CD4-positive, alpha-beta T cell treated with Interleukin-6 at 100 ng/mL for 8 hours (primary cell): ENCODE measurements at regions not wholly inside any gene's neighbourhood (a gene's known extent, or its start where the extent isn't known, plus 50 kb on each side); places are given as distances from the start of the nearest gene placed in this dataset.

Experiments
- DNase-seq: peaks from one replicate; pipeline ENCODE4 v3.0.0-alpha.2; 2020; ENCODE audit warnings: mixed read lengths, low spot score

DNA sequence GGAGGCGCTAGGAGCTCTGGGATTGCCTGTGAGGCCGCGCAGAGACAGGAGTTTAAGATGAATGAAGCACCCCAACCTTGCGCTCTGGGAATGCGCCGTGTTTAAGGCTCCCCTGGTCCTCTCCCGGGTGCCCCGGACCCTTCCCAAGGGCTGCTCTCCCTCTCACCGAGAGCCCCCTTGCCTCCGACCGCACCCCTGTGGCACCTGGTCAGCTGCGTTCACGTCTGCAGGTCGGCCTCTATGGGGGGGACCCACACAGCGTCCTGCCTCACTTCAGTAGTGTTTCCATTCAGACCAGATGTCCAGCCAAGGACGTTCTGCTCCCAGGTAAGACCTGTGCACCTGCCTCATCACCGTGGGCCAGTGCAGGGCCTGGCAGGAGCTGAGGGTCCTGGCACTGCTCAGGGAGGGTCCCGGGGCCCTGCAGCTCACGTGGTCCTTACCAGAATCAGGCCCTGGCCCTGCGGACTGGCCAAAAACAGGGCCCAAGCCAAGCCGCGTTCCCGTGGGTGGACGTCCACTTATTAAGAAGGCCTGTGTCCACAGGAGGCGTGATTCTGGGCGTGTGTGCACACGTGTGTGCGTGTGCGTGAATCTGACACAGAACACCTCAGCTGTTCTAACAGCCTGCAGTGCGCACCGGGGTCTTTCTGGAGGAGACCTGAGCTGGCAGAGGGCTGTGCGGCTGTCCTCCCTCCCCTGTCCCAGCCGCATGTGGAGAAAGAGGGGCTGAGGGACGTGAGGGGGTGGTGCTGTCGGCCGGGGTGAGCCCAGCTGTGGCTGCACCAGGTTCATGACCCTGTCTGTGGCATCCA, 79.9 kb upstream of the BHLHE23 start:
- no peak for DNase-seq

DNA sequence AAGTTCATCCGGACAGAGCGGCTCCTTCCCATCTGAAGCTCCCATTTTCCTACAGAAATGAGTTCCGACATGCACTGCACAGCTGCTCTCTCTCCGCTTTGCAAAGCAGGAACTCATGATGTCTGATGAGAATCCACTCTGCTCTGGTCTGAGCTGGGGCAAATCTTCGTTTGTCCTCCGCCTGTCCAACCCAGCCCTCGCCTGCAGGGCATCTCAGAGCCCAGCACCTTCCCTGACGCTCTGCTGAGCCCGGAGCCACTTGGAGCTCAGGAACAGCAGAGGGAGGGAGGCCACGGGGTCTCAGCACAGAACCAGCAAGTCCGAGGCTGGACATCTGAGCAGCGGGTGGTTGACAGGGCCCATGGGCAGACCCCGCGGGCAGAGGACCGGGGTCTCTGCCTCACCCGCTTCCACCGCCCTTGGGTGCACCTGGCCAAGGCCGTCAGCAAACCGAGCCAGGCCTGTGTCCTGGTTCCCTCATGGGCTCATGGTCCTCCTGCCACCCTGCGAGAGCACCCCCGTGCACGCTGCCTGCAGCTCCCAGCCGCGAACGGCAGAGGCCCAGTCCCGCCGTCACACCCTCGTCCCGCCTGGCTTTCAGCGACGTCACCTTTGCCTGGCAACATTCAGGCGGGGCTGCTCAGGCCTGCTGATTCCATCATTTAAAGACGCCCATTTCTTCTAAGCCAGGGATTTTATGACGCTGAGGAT, 78.5 kb upstream of the BHLHE23 start:
- no peak for DNase-seq

DNA sequence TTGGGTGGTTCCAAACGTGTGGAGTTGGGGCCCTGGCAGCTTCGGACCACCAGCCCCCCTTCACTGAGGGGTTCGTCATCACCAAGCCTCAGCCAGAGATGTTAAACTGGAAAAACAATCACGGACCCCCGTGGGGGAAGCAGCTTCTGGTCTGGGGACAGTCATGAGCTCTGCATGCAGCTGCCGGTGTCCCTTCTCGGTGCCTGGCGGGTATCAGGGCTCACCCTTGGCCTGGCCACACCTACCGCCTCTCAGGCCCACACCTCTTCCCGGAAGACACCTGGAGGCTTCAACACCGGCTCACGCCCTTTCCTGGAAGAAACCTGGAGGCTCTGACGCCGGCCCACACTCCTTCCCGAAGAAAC, 77.8 kb upstream of the BHLHE23 start:
- no peak for DNase-seq

DNA sequence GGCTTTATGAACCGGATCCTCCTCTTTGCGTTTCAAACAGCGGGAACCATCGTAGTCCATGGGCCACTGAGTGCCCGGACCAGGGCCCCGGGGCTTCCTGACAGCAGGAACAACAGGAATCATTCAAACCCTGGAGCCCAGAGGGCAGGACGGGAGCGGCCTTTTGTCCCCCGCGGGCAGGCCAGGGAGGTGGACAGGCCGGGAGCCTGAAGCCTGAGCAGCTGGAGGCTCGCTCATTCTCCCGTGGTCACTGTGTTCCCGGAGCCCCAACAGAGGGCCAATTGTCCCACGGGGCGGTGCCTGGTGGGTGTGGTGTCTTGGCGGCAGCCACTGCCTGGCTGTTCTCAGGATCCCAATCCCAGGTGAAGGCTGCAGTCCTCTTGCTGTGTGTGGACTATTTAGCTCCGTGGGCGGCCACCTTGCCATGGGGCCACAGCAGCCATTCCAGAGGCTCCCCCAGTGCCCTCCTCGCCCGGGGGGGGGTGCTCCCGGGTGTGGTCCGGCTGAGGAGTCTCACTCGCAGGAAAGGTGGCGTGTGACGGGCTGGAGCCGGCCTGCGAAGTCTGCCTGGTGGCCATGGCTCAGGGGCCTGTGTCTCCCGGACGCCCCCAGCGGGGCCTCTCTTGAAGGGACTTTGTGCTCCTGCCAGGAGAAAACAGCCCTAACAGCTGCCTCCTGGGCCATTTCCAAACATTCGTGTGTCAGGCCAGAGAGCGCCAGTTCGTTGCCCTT, 77.2 kb upstream of the BHLHE23 start:
- DNase-seq = no peak

DNA sequence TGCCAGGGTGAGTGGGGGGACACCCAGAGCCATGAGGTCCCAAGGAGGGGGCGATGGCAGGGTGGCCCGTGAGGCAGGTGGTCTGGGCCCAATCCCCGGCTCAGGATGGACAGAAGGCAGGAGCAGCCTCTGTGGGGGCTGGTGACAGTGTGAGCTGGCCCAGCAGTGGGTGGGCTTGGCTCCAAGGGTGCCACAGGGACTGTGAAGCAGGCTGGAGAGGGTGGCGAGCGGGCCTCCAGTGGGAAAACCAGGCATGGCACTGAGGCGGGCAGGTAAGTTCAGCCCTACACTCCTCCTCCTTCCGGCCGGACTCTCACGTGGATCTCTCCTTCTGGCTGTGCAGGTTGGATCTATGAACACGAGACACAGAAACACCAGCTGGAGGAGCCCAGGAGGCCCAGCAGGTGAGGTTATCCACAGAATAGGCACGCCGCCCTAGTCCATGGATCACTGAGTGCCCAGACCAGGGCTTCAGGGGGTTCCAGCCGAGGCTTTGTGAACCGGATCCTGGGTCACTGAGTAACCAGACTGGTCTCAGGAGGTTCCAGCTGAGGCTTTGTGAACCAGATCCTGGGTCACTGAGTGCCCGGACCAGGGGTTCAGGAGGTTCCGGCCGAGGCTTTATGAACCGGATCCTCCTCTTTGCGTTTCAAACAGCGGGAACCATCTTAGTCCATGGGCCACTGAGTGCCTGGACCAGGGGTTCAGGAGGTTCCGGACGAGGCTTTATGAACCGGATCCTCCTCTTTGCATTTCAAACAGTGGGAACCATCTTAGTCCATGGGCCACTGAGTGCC, 76.4 kb upstream of the BHLHE23 start:
- no peak for DNase-seq

DNA sequence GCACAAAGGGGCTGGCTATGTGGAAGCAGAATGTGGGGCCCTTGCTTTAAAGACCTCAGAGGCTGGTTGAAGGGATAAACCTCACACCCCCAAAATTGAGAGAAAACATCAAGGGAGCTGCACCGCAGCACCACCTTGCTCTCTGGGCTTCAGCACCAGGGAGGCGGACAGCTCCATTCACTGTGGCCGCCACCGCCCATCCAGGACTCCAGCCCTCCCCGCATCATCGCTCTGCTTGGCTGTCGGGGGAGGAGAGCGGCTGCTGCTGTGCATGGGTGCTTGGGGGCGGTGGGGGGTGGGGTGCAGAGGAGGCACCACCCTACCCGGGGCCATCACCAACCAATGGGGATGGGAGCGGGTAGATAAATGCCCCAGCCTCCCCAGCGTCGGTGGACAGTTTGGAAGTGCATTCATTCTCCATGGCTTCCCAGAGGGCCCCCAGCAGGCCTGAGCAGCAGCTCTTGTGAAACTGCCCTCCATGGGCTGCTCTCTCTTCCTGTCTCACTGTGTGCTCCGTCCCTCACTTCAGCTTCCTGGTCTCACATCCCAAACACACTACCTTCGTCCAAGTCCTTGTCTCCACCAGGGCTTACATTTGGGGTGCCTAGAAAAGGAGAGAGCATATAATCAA, 75.7 kb upstream of the BHLHE23 start:
- DNase-seq = no peak

DNA sequence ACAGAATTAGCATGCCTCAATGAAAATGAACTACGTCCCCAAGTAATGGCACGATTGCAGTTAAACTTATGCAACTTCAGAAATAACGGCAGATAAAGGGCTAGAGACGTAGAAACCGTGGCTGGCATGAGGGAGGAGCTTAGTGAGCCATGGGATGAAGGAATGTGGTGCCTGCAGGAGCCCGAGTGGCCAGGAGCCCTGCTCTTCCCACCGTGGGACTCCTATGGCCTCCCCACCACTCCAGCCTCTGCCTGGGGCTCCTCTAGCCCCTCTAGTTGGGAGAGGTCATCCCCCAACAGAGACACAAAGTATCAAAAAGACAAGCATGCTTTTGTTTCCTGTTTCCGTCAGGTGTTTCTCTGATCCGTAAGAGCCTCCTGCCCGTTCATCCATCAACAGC, 75.1 kb upstream of the BHLHE23 start:
- no peak for DNase-seq

DNA sequence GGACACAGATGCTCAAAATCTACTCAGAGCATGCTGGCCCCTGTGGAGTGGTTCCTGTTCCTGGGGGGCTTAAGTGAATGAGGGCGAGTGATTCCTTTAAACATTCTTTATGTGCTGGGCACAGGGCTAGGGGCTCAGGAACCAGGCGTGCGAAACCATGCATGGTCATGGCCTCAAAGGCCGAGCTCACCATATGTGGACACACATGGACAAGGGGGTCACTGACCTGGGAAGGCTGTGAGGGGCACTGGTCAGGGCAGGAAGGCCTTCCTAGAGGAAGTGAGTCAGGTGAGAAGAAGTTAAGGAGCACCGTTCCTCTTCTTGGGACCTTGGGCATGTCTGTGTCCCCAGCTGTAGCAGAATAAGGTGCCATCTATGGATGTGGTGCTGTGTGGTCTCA, 74.6 kb upstream of the BHLHE23 start:
- no peak for DNase-seq

DNA sequence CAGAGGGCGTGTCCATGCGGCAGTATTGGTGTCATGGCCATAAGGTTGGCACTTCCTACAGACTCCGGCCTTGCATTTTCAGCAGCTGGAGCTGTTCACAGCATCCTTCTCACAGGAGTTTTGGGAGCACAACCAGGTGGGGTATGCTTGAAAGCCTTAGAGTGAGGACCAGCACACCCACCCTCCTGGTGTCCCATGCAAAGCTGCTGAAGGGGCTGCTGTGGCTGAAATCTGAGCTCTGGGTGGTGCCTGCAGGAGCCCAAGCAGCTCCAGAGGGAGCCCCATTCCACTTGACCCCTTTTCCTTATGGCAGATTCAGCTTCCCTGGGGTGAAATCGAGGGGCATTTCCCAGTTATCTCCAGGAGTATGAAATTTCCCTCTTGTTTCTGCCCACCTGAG, 74.0 kb upstream of the BHLHE23 start:
- no peak for DNase-seq

DNA sequence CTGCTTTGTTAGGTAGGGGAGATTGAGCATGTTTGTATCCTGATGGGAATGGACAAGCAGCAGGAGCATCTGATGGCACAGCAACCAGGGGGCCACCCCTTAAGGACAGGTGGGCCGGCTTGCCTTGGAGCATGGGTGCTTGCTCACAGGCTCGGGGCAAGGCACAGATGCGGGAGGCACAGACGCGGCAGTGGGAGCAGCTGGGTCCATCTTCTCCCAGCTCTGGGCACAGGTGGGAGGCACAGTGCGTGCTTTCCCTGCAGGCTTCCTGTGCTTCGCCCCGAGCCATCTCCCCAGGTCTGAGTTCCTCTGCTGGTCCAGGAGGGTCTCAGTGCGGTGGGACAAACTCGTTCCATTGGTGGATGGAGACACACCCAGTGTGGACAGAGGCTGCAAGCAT, 73.6 kb upstream of the BHLHE23 start:
- DNase-seq = no peak

DNA sequence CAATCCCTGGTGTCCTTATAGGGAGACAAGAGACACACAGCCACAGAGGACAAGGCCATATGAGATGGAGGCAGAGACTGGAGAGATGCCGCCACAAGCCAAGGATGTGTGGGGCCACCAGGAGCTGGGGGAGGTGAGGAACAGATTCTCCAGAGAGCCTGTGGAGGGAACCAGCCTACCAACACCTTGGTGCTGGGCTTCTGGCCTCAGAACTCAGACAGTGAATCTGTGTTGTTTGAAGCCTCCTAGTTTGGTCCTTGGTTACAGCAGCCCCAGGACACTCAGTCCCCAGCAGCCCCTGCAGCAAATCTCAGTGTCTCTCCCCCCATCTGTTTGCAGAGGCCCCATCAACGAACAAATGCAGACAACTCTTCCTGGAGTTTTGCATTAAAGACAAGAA, 73.2 kb upstream of the BHLHE23 start:
- DNase-seq = no peak

DNA sequence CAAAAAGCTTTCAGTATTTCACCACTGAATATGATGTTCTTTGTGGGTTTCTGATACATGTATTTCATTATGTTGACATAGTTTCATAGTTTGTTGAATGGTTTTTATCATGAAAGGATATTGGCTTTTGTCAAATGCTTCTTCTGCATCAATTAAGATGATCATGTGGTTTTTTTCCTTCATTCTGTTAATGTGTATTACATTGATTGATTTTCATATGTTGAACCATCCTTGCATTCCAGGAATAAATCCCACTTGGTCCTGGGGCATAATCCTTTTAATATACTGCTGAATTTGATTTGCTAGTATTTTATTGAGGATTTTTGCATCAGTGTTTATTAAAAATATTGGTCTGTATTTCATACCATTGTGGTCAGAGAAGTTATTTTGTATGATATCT, 70.9 kb upstream of the BHLHE23 start:
- DNase-seq = no peak

DNA sequence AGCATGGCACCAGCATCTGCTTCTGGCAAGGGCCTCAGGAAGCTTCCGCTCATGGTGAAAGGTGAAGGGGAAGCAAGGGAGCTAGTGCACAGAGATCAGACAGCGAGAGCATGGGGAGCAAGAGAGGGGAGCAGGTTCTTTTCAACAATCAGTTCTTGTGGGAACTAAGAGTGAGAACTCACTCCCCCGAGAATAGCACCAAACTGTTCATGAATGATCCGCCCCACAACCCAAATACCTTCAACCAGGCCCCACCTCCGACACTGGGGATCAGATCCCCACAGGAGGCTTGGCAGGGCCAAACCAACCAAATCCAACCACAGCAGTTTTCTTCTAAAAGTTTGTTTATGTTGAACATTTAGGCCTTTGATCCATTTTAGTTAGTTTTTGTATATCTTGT, 69.7 kb upstream of the BHLHE23 start:
- DNase-seq = no peak

DNA sequence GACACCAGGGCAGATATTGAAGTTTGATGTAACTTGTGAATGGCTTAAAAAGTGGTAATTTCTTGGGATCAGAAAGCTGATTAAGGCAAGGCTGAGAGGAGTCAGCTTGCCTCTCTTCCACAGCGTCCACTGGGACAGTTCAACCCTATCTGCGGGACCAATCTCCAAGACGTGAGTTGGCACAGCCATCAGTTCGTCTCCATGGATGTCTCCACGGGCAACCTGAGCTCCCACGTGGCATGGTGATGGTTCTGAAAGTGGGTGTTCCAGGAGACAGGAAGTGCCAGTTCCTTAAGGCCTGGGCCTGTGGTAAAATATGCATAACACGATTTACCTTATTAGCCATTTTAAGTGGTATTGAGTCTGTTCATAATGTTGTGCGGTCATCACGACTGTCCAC, 67.9 kb upstream of the BHLHE23 start:
- no peak for DNase-seq

DNA sequence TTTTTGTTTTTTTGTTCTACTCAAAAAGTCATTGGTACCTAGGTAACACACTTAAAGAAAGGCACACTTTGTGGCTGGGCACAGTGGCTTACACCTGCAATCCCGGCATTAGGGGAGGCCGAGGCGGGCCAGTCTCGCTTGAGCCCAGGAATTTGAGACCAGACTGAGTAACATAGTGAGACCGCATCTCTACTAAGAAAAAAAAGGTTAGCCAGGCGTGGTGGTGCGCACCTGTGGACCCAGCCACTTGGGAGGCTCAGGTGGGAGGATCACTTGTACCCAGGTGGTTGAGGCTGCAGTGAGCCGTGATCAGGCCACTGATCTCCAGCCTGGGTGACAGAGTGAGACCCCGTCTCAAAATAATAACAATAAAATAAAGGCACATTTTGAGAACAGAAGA, 67.4 kb upstream of the BHLHE23 start:
- DNase-seq = no peak

DNA sequence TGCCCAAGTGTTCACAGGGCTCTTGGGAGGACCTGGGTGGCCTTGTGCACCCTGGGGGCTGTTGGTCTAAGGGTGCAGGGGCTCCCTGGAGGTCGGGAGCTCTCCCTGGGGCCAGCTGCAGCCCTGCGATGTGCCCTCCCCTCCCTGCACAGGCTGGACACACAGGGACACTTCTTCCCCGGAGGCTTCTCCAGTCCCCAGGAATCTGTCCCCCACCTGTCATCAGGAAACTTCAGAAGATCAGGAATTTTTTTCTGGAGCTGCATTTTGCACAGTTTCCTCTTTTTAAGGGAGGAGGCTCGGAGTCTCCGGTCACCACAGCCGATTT, 66.9 kb upstream of the BHLHE23 start:
- no peak for DNase-seq

DNA sequence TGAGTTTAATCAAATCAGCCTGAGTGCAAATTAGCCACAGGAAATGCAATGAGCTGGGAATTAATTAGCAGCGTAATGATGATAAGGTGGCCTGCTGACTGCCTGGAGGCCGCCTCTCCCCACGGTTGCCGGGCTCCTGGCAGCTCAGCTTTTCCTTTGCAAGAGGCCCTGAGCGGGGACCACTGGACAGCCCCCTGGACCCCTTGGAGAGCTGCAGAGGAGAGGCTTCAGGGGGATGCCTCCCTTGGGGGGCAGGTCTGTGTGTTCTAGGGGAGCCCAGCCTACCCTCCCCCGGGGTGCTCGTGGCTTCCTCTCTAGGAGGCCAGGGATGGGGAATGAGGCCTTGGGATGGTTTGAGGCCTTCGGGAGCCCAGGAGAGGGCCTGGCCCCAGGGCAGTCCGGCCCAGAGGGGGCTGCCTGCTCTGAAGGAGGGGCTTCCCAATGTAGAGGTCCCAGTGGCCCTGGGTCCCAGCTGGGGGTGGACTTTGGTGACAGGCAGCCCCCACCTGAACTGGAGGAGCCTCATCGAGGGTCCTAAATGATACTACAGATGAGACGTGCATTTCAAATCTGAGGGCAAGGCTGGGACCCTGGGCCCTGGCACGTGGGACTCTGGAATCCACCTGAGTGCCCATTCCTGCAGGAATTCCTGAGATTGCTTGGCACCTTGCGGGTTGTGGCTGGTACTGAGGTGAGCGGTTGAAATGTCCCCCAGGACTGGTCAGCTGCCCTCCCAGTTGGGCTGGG, 66.4 kb upstream of the BHLHE23 start:
- DNase-seq = no peak

DNA sequence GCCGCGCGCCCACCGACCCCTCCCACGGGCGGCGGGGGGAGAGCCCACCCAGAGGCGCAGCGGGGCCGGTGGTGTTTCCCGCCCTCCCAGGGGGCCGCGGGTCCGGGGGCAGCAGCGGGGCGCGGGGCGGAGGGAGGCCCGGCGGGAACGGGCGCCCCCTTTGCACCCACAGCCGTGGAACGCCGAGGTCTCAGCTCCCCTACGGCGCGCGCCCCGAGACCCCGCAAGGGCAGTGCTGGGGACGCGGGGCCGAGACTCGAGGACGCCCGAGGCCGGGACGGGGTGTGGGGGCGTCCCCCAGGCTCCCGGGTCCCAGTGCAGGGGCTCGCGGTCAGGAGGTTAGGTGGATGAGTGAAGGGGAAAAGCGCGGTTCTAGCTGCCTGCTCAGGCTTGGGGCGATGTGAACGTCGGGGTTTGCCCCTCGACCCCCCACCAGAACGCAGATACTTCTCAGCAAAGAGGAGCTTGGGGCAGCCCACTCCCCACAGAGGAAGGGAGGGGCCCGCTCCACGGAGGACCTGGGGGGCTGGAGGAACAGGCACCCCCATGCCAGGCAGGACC, 65.5 kb upstream of the BHLHE23 start:
- no peak for DNase-seq

DNA sequence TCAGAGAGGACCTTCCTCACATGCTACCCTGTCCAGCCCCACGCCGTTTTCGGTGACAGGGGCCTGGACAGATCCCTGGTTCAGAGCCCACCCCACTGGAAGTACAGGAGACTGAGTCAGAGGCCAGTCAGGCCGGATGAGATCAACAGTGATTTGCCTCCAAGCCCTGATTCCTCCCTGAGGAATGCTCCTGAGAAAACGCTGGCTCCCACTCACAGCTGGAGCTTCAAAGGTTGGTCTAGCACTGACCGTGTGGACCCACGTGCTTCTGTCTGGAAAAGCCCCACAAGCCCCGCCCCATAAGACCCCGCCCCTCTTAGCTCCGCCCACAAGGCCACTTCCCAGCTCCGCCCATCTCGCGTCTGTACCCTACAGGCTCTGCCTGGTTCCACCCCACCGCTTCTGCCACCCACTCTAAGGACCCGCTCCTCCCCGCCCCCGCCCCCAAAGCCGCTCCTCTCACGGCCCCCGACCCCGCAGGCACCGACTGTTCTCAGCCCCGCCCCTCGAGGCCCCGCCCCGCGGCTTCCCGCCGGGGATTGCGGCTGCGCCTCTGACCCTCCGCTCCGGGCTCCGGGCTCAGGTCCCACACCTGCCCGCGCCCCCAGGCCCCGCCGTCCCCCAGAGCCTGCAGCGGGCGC, 64.9 kb upstream of the BHLHE23 start:
- DNase-seq = no peak

DNA sequence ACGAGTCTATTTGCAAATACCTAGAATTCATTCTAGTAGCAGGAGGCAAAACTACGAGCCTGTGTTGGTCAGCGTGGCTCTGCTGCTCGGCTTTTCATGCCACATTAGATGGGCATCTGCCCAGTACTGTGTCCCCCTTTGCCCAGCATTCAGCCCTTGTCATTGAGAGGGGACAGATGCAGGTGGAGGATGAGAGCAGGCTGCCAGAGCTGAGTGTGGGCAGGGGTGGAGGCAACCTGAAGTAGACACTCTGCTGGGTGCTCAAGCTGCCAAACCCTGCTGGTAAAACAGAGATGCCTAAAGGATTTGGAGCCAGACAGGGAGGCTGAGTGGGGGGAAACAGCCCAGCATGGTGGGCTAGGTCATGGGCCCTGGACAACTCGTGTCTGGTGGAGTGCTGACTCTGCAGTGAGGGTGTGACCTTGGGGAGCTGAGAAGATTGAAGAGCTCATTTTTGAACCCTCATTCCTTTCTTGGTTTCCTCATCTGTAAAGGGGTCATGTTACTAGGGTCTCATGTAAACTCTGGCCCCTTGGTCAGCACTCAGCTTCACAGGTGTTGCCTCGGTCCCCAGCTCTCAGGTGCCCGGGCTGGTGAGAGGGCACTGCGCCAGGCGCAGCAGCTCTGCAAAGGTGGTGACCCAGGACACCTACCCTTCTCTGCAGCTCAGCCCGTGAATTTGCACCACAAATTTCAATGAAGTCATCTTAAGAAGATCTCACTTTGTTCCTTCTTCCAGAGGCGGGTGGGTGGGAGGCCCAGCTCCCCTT, 64.2 kb upstream of the BHLHE23 start:
- DNase-seq = no peak
